GM21526 (cell line): ENCODE measurements at regions not wholly inside any gene's neighbourhood (a gene's known extent, or its start where the extent isn't known, plus 50 kb on each side); places are given as distances from the start of the nearest gene placed in this dataset.

Experiments
- ATAC-seq: cut with Tn5 transposase; IDR thresholded peaks from one replicate; pipeline ENCODE4 v1.9.1; 2021; ENCODE audit warnings: moderate library complexity; ENCODE audit not compliant: unreplicated experiment, low FRiP score

DNA sequence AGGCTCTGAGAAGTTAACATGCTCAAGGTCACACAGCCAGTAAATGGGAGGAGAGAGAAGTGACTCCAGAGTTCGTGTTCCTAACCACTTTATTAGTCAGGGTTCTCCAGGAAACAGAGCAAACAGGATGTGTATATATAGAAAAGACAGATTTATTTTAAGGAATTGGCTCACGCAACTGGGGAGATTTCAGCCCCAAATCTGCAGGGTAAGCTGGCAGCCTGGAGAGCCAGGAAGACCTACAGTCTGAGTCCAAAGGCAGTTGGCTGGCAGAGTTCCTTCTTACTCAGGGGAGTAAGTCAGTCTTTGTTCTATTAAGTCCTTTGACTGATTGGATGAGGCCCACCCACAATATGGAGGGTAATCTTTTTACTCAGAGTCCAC is 118.2 kb upstream of the PROK2 start:
- ATAC-seq = no peak

DNA sequence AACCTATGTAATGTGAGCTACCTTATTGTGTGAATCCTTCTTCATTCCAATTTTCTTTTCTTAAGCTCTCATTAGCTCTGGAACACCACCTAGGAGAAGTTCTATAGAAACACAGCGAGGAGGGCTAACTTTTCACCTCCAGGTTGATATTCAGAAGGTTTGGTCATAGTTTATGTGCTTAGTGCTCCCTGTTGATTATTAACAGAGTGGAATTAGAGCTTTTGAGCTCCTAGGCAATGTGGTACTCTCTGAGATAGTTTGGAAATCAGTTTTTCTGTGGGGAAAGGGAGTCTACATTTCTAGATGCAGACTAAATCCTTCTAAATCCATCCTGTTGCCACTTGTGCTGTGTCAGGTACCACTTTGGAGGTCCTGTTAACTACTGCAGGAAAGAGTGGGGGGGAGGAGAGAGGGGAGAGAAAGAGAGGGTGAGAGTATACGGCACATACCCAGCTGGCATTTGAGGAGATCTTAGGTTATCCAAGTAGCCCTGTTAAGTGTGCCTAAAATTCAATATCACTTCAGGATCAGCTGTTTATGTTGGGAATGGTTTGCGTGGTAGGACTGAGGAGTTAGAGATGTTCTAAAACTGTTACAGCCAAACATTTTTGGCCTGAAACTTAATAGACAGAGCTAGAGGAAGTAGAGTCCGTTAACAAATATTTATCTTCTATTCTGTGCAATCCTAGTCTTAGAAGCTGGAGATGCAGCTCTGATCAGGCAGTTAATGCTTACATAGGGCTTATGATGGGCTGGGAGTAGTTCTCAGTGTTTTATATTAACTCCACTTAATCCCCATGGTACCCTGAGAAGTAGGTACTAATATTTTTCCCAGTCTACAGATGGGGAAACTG is 117.5 kb upstream of the PROK2 start:
- ATAC-seq = no peak

GRCh38 chr3:71901645-71902044 is 116.7 kb upstream of the PROK2 start:
- ATAC-seq = no peak

DNA sequence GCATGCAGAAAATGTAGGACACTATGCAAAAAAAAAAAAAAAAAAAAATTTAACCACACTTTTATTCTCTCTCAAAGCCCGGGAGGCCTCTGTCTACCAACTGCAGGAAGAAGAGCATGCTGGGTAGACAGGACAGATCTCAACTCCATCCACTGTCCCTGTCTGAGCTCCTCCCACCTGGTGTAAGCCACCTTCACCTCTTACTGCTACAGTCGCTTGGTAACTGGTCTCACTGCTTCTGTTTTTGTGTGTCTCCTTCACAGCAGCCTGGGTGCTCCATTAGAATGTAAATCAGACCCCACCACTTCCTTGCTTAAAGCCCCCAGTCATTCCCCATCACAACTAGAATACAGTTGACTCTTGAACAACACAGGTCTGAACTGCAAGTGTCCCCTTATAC is 115.1 kb upstream of the PROK2 start:
- ATAC-seq = no peak

- ATAC-seq = no peak
Measured at GRCh38 chr3:71896751-71897150, 111.8 kb upstream of the PROK2 start.

GRCh38 chr3:71893702-71894479 is 108.9 kb upstream of the PROK2 start:
- no peak for ATAC-seq

DNA sequence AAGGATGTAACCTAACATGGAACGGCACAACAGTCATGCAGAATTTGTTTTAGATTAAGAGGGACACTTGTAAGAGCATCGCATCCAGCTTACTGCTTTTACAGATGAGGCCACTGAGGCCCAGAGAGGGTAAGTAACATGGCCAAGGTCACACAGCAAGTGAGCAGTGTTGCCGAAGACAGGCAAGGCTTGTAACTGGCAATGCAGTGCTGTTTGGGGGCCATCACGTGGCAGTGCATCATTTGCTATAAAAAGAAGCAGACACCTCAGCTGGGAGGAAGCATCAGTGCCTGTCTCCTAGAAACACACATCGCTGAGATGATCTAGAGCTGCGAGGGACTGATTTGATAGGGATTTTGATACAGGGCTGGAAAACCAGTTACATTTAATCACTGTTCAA is 108.2 kb upstream of the PROK2 start:
- no peak for ATAC-seq

GRCh38 chr3:71891483-71891882 is 106.5 kb upstream of the PROK2 start:
- no peak for ATAC-seq

GRCh38 chr3:71890356-71890931 is 105.5 kb upstream of the PROK2 start:
- ATAC-seq = no peak

DNA sequence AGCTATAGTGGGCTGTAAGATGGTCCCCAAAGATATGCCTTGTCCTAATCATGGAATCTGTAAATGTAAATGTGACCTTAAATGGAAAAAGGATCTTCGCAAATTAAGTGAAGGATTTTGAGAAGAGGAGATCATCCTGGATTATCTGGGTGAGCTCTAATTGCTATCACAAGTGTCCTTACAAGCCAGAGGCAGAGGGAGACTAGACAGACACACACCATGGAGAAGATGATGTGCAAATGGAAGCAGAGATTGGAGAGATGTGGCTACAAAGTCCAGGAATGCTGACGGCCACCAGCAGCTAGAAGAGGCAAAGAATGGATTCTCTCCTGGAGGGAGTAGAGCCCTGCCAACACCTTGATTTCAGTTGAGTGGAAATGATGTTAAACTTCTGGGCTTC is 102.3 kb upstream of the PROK2 start:
- no peak for ATAC-seq

- no peak for ATAC-seq
Measured at GRCh38 chr3:71885006-71885405, 100.1 kb upstream of the PROK2 start.

DNA sequence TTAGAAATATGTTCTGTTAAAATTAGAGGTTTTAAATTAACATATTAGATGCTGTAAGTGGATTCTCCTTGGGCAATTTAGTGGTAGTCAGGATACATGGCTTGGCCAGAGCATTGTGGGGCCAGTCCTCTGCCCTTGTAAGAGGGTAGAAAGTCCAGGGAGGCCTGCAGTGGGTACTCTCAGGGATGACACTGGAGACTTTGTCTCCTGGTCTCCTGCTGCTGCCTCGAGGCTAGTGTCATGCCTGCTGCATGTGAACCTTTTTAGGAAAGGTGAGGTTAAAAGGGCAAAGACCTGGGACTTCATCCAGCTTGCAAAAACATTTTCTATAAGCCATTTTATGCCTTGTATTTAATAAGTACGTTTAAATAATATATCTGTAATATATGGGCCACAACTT is 96.8 kb upstream of the PROK2 start:
- ATAC-seq = no peak

DNA sequence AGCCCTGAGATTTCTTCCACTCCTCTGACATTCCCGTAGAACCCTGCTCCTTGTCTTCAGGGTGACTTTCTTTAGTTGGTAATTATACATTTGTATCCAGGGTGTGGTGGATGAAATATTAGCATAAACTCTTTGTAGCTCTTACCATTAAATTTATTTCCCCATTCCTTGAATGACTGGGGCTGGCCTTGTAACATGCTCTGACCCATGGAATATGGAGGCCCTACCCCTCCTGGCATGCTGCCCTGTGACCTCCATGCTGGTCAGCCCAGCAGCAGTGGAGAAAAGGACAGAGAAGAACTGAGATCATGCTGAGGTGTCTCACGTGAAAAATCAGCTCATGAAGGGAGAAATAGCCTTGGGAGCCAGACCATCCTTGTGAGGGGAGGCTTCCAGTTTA is 96.1 kb upstream of the PROK2 start:
- ATAC-seq = no peak

DNA sequence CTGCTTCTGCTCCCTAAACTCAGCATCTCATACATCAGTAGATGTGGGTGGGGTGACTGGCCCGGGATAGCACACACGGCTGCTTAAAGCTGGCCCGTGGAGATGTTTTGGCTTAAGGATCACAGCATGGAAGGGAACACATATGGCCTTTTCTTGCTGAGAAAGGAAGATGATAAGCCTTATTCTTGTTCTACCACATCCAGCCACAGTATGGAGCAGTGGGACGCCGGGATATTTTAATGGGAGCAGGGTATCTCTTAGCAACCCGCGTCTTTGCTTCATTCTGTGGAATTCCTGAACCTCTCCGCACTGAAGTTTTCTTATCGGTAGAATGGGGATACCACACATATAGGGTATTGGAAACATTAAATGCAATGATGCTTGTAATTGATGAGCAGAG is 94.1 kb upstream of the PROK2 start:
- no peak for ATAC-seq

GRCh38 chr3:71876135-71877105 is 91.5 kb upstream of the PROK2 start:
- ATAC-seq = no peak

DNA sequence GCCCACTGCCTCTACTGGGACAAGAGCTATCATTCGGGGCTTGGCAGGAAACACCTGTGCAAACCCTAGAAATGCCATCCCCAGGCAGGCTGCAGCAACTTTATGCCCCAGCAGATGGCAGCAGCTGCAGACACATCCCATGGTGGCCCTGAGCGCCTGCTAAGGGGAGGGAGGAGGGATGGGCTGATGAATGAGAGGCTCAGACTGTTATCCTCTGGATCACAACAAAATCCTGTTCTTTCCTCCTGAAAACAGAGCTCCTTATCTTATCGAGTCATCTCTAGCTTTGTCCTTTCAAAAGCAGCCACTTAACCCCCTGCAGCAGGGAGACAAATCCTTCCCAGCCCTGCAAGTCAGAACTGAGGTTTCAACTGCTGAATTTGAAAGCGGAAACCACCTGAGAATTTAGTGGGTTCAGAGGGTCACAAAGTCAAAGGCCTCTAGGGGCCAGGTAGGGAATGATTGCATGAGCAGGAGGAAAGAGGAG is 90.6 kb upstream of the PROK2 start:
- ATAC-seq = peak; percentile 94

DNA sequence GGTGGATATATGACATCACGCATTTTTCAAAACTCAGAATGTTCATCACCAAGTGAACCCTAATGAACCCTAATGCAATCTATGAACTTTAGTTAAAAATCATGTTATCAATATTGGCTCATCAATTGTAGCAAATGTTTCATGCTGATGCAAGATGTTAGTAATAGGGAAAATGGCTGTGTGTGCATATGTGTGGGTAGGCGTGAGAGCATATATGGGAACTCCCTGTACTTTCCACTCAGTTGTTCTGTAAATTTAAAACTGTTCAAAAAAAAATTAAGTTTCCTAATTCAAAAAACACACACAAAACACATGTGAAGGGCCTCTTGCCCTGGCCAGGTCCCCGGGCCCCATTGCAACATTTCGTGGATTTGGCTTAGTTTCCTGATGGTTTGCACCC is 89.7 kb upstream of the PROK2 start:
- no peak for ATAC-seq

- ATAC-seq = no peak
Measured at GRCh38 chr3:71873093-71873611, 88.2 kb upstream of the PROK2 start.

GRCh38 chr3:71872256-71872655 is 87.3 kb upstream of the PROK2 start:
- no peak for ATAC-seq

DNA sequence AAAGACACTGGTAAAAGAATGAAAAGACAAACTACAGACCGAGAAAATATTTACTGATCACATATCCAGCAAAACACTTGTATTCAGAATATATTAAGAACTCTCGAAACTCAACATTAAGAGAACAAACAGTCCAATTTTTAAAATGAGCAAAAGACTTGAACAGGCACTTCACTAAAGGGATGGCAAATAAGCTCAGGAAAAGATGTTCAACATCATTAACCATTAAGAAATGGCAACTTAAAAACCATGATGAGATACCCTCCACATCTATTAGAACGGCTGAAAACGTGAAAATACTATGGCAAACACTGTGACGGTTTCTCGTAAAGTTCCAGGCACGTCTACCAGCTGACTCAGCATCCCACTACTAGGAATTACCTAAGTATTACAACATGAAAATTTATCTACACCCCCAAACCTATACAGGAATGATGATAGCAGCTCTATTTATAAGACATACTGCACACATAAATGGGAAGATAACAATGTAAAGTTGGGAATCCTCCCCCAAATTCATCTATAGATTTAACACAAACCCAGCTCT is 86.1 kb upstream of the PROK2 start:
- ATAC-seq = no peak
